ENCODE measurements at regions not wholly inside any gene's neighbourhood (a gene's known extent, or its start where the extent isn't known, plus 50 kb on each side); places are given as distances from the start of the nearest gene placed in this dataset.

GRCh38 chr3:23741036-23741706, 64.6 kb upstream of the UBE2E1 start:
- H3K36me3 ChIP-seq (ENCODE audit: low read depth, missing control alignments) = no peaks in the 10 kb centered on the region
- no peak overlapping the region for H3K4me3 ChIP-seq
- no peaks in the 10 kb centered on the region for H3K9me3 ChIP-seq
- 73 to 80% methylated on average over 7 of the region's 7 CpGs for WGBS, 2 donors
- H3K4me1 ChIP-seq = peaks cover 12% of the 10 kb centered on the region
- no peak for DNase-seq
- intact Hi-C loops (cut with DNase I; ENCODE audit: low total_unique reads) = no loop called here
- TF ChIP-seq CTCF (IDR thresholded peaks at IDR 0.05) = no peak
- TF ChIP-seq POLR2A (IDR thresholded peaks at IDR 0.05) = no peak
- no peaks in the 10 kb centered on the region for H3K27me3 ChIP-seq
- no peak overlapping the region for H3K27ac ChIP-seq

GRCh38 chr3:23743141-23743784, 62.5 kb upstream of the UBE2E1 start:
- Histone ChIP-seq H3K27ac (no peak overlapping the region), H3K36me3 (ENCODE audit: low read depth, missing control alignments) (no peaks in the 10 kb centered on the region), H3K4me1 (peaks cover 12% of the 10 kb centered on the region), H3K9me3 (no peaks in the 10 kb centered on the region), H3K4me3 (no peak overlapping the region), H3K27me3 (no peaks in the 10 kb centered on the region)
- intact Hi-C loops (cut with DNase I; ENCODE audit: low total_unique reads) = no loop called here
- TF ChIP-seq POLR2A (IDR thresholded peaks at IDR 0.05) (no peak), CTCF (IDR thresholded peaks at IDR 0.05) (no peak)
- DNase-seq = no peak
- WGBS, 2 donors = 61 to 68% methylated on average over 24 of the region's 24 CpGs

GRCh38 chr3:23746441-23746840, 59.3 kb upstream of the UBE2E1 start:
- Histone ChIP-seq H3K27ac (no peak overlapping the region), H3K4me1 (peaks cover 3% of the 10 kb centered on the region), H3K27me3 (no peaks in the 10 kb centered on the region), H3K9me3 (no peaks in the 10 kb centered on the region), H3K36me3 (ENCODE audit: low read depth, missing control alignments) (no peaks in the 10 kb centered on the region), H3K4me3 (no peak overlapping the region)
- DNase-seq = no peak
- no peak for TF ChIP-seq CTCF (IDR thresholded peaks at IDR 0.05)
- TF ChIP-seq POLR2A (IDR thresholded peaks at IDR 0.05) = no peak
- WGBS, 2 donors = 80 to 84% methylated on average over 7 of the region's 7 CpGs
- intact Hi-C loops (cut with DNase I; ENCODE audit: low total_unique reads) = no loop called here

- Histone ChIP-seq H3K36me3 (ENCODE audit: low read depth, missing control alignments) (no peaks in the 10 kb centered on the region), H3K4me1 (peaks cover 3% of the 10 kb centered on the region), H3K27ac (no peak overlapping the region), H3K27me3 (no peaks in the 10 kb centered on the region), H3K4me3 (no peak overlapping the region), H3K9me3 (no peaks in the 10 kb centered on the region)
- intact Hi-C loops (cut with DNase I; ENCODE audit: low total_unique reads) = no loop called here
- no peak for DNase-seq
- TF ChIP-seq POLR2A (IDR thresholded peaks at IDR 0.05) (no peak), CTCF (IDR thresholded peaks at IDR 0.05) (no peak)
- WGBS, 2 donors = 78 to 82% methylated on average over 2 of the region's 2 CpGs
Observed at GRCh38 chr3:23747841-23748240, 57.9 kb upstream of the UBE2E1 start.
